Midbrain (tissue), 1 donor: ENCODE measurements at regions not wholly inside any gene's neighbourhood (a gene's known extent, or its start where the extent isn't known, plus 50 kb on each side); places are given as distances from the start of the nearest gene placed in this dataset.
"Not testable (repeated sequence)": the region's sequence is repeated elsewhere in the genome, so short reads cannot be mapped to it uniquely, and the experiment has no call there.

Experiments used
- DNase-seq: peaks from one replicate; lab custom pipeline; 2025; lab: John Stamatoyannopoulos, UW

DNA sequence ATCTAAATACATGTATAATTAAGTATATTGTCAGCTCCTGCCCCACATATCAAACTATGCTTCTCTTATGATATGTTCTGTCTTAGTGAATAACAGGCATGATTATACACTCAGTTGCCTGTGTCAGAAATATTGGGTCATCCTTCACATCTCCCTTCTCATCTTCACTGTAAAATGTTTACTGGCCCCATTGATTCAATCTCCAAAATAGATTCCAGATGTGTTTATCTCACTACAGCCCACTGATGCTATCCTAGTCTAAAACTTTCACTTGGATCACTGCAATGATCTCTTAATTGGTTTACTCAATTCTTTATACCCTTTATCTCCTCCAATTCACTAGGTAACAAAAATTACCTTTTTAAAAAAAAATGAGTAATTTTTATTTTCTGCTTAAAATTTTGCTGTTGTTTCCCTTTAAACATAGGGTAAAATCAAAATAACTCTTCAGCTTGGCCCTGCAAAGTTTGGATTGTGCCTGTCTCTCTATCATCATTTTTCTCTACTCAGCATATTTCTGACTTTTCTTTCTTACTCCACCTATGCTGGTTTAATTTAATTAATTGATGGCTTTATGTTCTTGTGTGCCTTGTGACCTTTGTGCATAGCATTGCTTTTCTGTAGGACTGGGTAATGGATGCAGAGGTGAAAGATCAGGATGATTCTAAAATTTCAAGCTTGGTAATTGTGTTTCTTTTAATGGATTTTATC lies 233.9 kb upstream of the FOXP2 start:
- DNase-seq = no peak

DNA sequence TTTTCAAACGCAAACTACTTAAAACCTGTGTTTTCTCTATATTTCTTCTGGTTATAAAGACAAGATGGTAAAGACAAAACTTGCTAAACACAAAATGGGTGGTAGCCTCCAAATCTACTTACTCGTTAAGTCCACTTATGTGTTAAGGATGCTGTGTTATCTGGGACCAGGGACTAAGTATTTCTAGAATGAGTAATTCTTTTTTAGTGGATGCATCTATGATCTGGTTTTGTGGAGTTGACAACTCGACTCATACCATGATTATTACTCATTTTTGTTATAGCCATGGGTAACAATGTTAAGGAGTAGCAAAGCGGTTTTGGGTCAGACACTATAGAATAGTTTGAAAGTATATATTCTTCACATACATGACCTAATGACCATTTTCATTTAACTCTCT lies 239.5 kb upstream of the FOXP2 start:
- DNase-seq = no peak

DNA sequence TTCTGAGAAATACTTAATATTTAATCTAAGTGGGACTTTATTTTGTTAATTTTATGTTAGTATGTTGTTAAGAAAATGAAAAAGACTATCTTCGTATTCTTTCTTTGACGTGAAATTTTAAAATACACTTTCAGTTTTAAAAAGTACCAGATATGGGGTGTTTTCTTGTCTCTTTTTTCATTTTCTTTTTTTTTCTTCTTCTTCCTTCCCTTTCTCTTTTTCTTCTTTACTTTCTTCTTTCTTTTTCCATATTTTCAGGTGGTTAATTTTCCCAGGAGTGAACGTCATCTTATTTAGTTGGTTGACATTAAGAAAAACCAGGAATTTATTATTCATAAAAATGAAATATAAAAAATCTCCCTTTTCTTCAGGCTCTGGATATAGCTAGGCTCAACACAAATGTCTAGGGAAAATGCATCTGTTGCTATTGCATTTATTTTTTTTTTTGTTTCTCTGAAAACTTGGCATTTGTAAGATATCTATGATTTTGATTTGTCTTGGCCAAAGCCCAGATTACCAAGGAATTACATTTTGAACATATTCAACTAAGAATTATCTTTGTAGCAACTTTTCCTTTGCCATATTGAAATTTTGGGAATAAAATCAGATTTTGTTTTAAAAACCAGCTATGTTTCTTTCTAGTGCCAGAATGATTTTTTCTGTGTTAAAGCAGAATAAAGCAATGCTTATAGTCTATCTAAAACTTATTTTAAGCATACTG lies 241.3 kb upstream of the FOXP2 start:
- DNase-seq = no peak

DNA sequence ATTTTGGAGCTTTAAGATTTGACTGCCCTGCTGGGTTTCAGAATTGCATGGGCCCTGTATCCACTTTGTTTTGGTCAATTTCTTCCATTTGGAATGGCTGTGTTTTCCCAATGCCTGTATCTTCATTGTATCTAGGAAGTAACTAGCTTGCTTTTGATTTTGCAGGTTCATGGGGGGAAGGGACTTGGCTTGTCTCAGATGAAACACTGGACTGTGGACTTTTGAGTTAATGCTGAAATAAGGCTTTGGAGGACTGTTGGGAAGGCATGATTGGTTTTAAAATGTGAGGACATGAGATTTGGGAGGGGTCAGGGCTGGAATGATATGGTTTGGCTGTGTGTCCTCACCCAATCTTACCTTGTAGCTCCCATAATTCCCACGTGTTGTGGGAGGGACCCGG lies 245.2 kb upstream of the FOXP2 start:
- not testable (repeated sequence) for DNase-seq

DNA sequence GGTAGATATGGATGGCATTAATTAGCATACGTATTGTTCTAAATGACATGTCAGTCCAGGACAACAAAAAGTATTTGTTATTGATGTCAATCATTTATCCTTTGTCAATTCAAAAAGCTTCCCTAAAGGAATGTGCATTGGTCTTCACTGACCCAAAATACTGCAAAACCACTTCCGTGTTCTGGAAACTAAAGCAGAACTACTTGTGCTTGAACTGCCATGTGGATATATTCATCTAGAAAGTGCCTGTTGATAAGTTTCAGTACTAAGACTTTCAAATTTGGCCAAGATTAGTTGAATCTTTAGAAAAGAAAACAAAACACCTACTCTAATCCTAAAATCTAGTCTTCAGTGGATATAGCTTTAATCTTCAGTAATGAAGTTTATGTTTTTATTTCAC lies 242.1 kb upstream of the PPP1R3A start:
- peak; percentile 22 for DNase-seq

DNA sequence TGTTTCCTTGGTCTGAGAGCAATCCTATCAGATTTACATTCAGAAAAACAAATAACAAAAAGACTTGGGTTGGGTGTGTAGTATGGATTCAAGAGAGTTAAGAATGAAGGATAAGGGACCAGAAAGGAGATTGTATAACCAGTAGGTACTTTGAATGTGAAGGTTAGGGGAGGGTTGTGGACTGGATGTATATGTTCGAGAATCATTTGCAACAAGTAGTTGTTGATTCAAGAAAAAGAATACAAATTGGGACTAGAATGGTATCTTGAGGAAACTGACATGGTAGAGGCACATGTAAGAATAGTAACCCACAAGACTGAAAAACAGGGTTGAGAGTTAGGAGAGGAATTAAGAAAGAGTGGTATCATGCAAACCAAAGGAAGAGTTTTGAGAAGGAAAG lies 240.0 kb upstream of the PPP1R3A start:
- no peak for DNase-seq

DNA sequence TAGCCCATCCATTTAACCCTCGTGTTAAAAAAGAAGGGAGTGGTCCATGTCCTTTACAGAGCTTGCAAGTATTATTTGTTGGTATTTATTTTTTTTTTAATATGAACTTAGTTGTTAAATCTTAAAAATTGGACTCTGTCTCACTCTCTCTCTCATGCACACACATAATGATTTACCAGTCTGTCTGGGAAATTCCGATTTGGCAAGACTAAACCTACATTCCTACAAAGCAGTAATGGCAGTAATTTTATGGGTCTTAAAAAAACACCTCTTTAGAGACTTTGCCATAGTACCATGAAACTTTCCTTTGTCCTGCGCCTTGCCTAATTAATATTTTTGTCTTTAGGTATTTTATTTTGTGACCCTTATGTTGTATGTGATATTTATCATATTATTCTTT lies 239.5 kb upstream of the PPP1R3A start:
- DNase-seq = no peak

DNA sequence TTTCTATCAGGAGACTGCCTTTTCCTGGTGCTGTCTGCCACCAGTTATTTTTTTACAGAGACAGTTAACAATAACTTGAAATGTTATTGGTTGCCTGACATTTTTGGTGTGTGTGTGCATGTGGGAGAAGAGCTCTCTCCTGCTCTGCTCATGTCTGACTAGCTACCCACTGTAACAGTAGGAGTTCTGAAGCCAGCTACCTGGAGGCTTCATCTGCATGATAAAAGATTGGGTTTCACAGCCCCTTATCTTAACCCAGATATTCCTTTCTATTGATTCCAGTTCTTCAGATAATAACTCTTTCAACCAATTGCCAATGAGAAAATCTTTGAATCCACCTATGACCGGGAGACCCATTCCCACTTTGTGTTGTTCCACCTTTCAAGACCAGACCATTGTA lies 237.4 kb upstream of the PPP1R3A start:
- no peak for DNase-seq

DNA sequence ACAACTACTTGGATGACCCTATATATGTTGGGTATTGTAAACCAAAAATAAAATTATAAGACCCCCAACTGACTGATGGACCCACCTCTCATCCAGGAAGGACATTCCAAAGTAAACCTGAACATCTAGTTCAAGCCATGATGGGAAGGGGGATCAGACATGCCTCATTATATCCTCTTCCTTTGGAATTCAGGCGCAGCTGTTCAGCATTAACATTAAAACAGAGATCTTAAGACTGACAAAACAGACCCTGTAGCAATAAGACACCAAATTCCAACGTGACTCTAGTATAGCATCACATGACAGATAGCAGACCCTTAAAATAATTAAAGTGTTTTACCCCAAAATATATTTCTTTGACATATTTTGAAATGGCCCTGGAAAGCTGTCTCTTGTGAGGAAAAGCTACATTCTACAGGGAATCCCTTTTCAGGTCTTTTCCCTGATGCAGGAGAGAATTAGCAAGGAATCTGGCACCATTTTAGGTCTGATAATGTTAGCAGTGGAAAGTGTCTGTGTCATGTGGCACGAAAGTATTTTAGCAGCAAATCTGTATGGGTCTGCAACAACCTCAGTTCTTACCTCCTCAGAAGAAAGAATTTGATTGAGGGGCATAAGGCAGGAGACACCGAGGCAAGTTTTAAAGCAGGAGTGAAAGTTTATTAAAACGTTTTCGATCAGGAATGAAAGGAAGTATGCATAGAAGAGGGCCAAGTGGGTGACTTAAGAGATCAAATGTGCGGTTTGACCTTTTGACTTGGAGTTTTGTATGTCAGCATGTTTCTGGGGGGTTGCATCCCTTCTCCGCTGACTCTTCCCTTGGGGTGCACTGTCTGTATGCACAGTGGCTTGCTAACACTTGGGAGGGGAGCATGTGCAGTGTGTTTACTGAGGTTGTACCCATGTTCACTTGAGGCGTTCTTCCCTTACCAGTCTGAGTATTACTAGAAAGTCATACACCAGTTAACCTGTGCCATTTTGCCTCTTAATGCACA lies 236.6 kb upstream of the PPP1R3A start:
- DNase-seq = no peak

DNA sequence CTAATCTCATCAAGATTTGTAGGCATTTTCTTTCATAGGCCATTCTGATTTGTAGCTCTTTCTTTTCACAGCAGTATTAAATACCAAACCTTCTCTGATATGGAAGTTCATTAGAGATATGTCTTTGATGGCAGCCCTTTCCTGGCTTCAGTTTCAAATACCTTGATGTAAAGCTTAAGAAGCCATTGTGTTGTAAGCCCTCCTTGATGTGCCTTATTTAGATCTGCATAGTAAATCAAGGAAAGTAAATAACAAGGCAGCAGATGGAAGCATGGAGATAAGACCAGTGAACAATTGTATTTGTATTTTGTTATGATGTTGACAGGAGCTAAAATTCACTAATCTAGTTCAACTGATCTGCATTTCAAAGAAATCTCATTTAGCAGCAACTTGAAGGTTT lies 234.9 kb upstream of the PPP1R3A start:
- no peak for DNase-seq

DNA sequence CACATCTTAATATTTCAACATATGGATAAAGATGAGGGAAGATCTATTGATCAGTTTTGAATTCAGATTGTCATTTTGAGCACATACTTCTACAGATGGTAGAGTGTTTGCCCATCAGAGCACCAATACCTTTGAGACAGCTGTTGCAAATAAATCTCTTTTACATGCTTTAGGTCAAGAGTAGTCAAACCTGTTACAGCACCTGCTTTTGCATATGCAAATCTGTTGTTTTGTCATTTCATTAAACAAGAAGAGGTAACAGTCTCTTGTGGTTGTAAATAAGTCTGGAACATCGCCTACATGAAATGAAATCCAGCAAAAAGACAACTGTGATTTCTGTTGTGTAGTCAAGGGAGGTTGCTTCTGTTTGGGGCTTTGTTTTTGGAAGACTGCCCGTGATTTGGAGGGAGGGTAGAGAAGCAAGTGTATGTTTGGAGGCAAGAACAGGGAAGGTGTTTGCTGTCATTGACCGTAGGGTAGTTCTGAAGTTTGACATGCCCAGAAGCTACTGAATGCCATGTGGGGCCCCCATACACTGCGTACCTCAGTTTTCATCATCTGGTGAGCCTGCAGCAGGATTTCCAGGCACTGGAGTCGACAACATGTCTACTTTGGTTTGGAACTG lies 233.6 kb upstream of the PPP1R3A start:
- DNase-seq = no peak

DNA sequence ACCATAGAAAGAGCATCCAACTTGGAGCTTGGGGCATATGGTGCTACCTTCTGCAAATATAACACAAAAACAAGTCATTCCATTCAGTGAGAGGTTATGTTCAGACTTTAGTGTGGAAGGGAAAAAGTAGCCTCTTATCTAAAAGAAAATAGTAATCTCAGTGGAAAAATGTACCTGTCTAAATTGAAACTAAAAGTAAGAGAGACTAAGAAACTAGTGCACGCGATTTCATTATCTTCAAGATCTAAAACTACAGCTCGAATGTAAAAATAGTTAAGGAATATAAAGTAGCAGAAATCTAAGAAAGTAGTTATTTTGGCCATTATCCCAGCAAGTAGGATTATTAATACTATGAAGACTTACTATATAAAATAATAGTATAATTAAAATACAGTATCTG lies 233.0 kb upstream of the PPP1R3A start:
- DNase-seq = no peak

DNA sequence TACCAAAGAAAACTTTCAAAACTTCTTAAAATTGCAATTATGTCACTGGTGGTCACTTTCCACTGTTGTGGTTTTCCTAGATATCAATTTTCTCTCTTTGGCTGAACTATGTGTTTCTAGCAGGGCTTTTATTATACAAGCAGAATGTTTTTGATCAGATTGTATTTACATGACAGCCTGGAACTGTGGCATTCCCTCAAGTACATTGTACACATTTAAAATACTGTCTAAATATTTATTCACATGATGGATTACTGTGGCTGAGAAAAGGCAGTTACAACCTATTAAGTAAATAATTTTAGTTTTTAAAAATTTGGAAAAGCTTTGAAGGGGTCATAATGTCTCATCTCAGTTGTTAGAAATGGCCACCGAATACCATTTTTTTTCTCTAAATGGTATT lies 231.9 kb upstream of the PPP1R3A start:
- DNase-seq = no peak

DNA sequence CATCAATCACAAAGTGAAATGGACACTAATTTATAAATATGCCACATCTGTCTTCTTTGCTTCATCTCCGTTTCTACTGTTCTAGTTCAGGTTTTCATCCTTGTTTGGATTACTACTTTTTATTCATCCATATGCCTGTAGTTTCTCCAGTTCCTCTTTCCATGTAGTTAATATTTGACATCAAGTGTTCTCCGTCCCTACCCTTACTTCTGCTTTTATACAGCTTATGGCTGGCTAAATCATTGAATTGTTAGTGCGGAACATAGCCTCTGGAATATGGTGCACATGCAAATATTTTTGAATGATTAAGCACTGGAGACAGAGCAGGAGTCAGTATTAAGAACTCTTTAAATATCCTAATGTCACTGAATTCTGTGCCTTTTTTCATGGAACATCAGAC lies 230.0 kb upstream of the PPP1R3A start:
- DNase-seq = no peak

DNA sequence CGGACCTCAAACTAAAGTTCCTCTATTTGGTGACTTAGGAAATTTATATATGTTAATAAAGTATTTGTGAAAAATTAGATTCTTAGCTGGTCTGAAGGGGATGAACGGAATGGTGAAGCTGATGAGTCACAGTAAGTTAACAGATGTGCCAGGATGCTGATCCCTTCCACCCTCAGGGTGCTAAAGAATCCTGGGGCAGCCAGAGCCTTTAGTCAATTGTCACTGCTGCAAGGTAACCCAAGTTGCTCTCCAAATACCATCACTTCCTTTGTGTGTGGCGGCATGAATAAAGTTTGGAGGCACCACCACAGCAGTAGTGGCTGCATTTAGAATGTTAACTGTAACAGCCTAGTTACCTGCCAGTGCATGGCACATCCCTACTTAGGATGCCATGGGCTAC lies 222.6 kb upstream of the PPP1R3A start:
- DNase-seq = no peak

DNA sequence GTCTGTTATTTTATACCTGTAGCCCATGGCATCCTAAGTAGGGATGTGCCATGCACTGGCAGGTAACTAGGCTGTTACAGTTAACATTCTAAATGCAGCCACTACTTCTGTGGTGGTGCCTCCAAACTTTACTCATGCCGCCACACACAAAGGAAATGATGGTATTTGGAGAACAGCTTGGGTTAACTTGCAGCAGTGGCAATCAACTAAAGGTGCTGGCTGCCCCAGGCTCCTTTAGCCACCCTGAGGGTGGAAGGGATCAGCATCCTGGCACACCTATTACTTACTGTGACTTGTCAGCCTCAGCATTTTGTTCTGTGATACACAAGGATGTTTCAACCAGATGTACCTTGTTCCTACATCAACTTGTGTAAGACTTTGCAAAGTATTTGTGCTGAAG lies 221.8 kb upstream of the PPP1R3A start:
- DNase-seq = no peak

DNA sequence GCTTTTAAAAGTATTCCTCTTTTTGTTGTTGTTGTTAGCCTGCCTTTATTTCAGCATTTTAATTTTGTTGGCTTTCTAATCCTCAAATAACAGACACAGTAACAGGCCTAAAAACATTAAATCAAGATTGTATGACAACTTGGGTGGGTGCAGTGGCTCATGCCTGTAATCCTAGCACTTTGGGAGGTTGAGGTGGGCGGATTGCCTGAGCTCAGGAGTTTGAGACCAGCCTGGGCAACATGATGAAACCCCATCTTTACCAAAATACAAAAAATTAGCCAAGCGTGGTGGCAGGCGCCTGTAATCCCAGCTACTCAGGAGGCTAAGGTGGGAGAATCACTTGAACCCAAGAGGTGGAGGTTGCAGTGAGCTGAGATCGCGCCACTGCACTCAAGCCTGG lies 220.9 kb upstream of the PPP1R3A start:
- DNase-seq = not testable (repeated sequence)

DNA sequence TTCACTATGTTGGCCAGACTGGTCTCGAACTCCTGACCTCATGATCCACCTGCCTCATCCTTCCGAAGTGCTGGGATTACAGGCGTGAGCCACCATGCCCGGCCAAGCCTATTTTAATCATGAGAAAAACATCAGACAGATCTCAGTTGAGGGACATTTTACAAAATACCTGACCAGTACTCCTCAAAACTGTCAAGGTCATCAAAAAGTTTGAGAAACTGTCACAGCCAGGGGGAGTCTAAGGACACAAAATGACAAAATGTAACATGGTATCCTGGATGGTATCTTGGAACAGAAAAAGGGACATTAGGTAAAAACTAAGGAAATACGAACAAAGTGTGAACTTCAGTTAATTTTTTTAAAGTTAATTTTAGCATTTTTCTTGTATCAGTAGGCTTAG lies 219.8 kb upstream of the PPP1R3A start:
- DNase-seq = no peak

DNA sequence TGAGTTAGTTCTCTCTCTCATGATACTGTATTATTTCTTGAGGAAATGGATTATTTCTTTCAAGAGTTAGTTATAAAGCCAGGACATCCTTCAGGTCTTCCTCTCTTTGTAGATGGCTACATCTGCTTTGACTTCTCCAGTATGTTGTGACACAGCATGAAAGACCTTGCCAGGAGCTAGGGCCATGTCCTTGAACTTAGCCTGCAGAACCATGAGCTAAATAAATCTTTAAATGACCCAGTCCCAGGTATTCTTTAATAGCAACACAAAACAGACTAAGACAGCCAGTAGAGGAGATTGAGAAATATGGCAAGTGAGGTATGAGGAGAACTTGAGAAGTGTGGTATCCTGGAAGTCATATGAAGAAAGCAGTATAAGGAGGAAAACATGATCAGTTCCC lies 214.9 kb upstream of the PPP1R3A start:
- DNase-seq = no peak

DNA sequence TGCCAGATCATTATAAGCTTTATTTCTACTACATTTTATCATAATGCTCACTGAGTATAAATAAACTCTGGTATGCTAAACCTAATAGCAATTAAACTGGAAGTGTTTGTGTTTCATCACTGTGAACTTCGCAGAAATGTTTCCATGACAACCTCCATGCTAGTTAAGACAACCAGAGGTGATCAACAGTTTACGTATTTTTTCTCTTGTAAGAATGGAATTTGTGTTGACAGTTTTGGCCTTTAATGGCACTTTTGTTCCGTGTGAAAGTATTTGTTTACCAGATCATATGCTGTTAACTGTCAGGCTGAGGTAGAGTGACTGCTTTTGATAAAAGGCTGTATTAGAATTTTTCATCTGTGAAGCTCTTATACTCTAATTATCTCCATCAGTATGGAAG lies 212.1 kb upstream of the PPP1R3A start:
- no peak for DNase-seq

DNA sequence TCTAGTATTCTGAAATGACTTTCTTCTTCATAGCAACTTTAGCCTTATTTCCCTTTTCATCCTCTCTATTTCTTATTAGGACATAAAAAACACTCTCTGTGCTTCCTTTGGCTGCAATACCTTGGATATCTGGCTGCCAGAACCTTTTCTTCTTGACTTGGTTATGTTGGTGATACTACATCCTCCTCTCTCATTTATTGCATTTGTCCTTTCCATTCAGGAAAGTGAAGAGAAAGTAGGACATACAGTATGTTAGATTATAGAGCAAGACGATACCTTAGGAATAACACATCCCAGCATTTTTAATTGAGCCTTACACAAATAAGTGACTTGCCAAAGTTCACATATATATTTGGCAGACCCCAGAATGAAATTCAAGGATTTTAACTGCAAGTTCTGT lies 210.1 kb upstream of the PPP1R3A start:
- no peak for DNase-seq

DNA sequence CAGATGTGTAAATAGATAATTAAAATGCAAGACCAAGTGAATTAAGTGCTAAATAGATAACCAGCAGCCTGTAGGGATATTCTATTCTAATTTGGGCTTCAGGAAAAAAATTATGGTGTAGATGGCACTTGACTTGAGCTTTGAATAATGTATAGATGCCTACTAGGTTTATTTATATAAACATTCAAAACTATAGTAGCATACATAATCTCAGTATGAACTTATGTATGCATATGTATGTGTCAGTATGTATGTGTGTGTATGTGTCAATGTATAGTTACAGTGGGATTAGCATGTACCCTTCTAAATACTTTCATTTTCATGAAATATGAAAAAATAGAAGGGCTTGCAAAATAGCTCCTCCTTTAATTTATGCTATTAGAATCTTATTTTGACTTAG lies 207.3 kb upstream of the PPP1R3A start:
- DNase-seq = no peak
